KOPT-K1 (cell line): ENCODE measurements at regions not wholly inside any gene's neighbourhood (a gene's known extent, or its start where the extent isn't known, plus 50 kb on each side); places are given as distances from the start of the nearest gene placed in this dataset.
"Not testable (repeated sequence)": the region's sequence is repeated elsewhere in the genome, so short reads cannot be mapped to it uniquely, and the experiment has no call there.

Source experiments
- H3K27ac ChIP-seq: fragments of 200-600 bp; sonication (generic); 2 replicates; pipeline ENCODE4 v1.5.1; 2016; ENCODE audit warnings: antibody characterized with exemption, mild to moderate bottlenecking, low read depth, low read length; ENCODE audit not compliant: poor library complexity, severe bottlenecking
- H3K36me3 ChIP-seq: fragments of 200-600 bp; sonication (generic); 2 replicates; pipeline ENCODE4 v1.5.1; 2017; ENCODE audit warnings: antibody characterized with exemption, mild to moderate bottlenecking, low read length, moderate library complexity; ENCODE audit not compliant: insufficient read depth
- H3K9me3 ChIP-seq: fragments of 200-600 bp; sonication (generic); 2 replicates; pipeline ENCODE4 v1.5.1; 2017; ENCODE audit warnings: antibody characterized with exemption, low read length, mild to moderate bottlenecking; ENCODE audit not compliant: insufficient read depth, poor library complexity, severe bottlenecking

- H3K36me3 ChIP-seq: no peaks in the 10 kb centered on the region
- H3K27ac ChIP-seq: no peak overlapping the region
- H3K9me3 ChIP-seq: peaks cover 20% of the 10 kb centered on the region
These were observed 335.1 kb downstream of the SV2B start for GRCh38 chr15:91435113-91435512.

- Histone ChIP-seq H3K36me3 (no peaks in the 10 kb centered on the region), H3K9me3 (peaks cover 26% of the 10 kb centered on the region), H3K27ac (peak overlapping the region; percentile 49)
These were observed 344.6 kb downstream of the SV2B start for GRCh38 chr15:91444656-91445055.

- Histone ChIP-seq H3K36me3 (no peaks in the 10 kb centered on the region), H3K27ac (peak overlapping the region; percentile 49), H3K9me3 (peaks cover 15% of the 10 kb centered on the region)
These were observed 345.7 kb downstream of the SV2B start for GRCh38 chr15:91445695-91446228.

- peak overlapping the region; percentile 24 for H3K27ac ChIP-seq
- H3K9me3 ChIP-seq: peaks cover 10% of the 10 kb centered on the region
- H3K36me3 ChIP-seq: no peaks in the 10 kb centered on the region
These were observed 348.1 kb downstream of the SV2B start for GRCh38 chr15:91447991-91448644.

GRCh38 chr15:91453376-91453775 lies 353.3 kb downstream of the SV2B start:
- H3K36me3 ChIP-seq: not testable (repeated sequence)
- Histone ChIP-seq H3K9me3 (peaks cover 25% of the 10 kb centered on the region), H3K27ac (peak overlapping the region; percentile 50)

- peak overlapping the region; percentile 65 for H3K27ac ChIP-seq
- H3K9me3 ChIP-seq: peaks cover 21% of the 10 kb centered on the region
- H3K36me3 ChIP-seq: no peaks in the 10 kb centered on the region
These were observed 356.2 kb downstream of the SV2B start for GRCh38 chr15:91456251-91456718.

GRCh38 chr15:91456921-91457320 lies 356.9 kb downstream of the SV2B start:
- Histone ChIP-seq H3K36me3 (no peaks in the 10 kb centered on the region), H3K27ac (peak overlapping the region; percentile 65)

GRCh38 chr15:91461377-91461776 lies 361.3 kb downstream of the SV2B start:
- H3K9me3 ChIP-seq: peaks cover 6% of the 10 kb centered on the region
- no peaks in the 10 kb centered on the region for H3K36me3 ChIP-seq
- peak overlapping the region; percentile 24 for H3K27ac ChIP-seq

More at GRCh38 chr15:91456921-91457320, 356.9 kb downstream of the SV2B start:
- peaks cover 21% of the 10 kb centered on the region for H3K9me3 ChIP-seq

GRCh38 chr15:91465086-91465485 lies 365.0 kb downstream of the SV2B start:
- Histone ChIP-seq H3K27ac (no peak overlapping the region), H3K9me3 (peaks cover 6% of the 10 kb centered on the region), H3K36me3 (no peaks in the 10 kb centered on the region)

GRCh38 chr15:91465696-91466095 lies 365.6 kb downstream of the SV2B start:
- Histone ChIP-seq H3K36me3 (no peaks in the 10 kb centered on the region), H3K9me3 (peaks cover 6% of the 10 kb centered on the region), H3K27ac (peak overlapping the region; percentile 91)

GRCh38 chr15:91468871-91469580 lies 369.0 kb downstream of the SV2B start:
- H3K9me3 ChIP-seq: no peaks in the 10 kb centered on the region
- no peaks in the 10 kb centered on the region for H3K36me3 ChIP-seq
- peak overlapping the region; percentile 91 for H3K27ac ChIP-seq

GRCh38 chr15:91469632-91470567 lies 369.8 kb downstream of the SV2B start:
- H3K27ac ChIP-seq: peak overlapping the region; percentile 91
- H3K9me3 ChIP-seq: no peaks in the 10 kb centered on the region
- H3K36me3 ChIP-seq: no peaks in the 10 kb centered on the region

- Histone ChIP-seq H3K36me3 (no peaks in the 10 kb centered on the region), H3K9me3 (no peaks in the 10 kb centered on the region), H3K27ac (peak overlapping the region; percentile 91)
These were observed 371.4 kb downstream of the SV2B start for GRCh38 chr15:91471468-91471867.

GRCh38 chr15:91472316-91472756 lies 372.3 kb downstream of the SV2B start:
- peak overlapping the region; percentile 91 for H3K27ac ChIP-seq
- H3K36me3 ChIP-seq: no peaks in the 10 kb centered on the region
- H3K9me3 ChIP-seq: no peaks in the 10 kb centered on the region
